GM20000 (cell line): ENCODE measurements at regions not wholly inside any gene's neighbourhood (a gene's known extent, or its start where the extent isn't known, plus 50 kb on each side); places are given as distances from the start of the nearest gene placed in this dataset.

Experiments
- DNase-seq: peaks from one replicate; pipeline ENCODE4 v3.0.0; 2012; ENCODE audit warnings: low spot score
- TF ChIP-seq, protein P1 (sequence below): IDR thresholded peaks from 2 replicates; pipeline ENCODE4 v1.5.1; 2012; ENCODE audit warnings: mild to moderate bottlenecking, control low read depth; ENCODE audit errors: extremely low read depth, missing control alignments

DNA sequence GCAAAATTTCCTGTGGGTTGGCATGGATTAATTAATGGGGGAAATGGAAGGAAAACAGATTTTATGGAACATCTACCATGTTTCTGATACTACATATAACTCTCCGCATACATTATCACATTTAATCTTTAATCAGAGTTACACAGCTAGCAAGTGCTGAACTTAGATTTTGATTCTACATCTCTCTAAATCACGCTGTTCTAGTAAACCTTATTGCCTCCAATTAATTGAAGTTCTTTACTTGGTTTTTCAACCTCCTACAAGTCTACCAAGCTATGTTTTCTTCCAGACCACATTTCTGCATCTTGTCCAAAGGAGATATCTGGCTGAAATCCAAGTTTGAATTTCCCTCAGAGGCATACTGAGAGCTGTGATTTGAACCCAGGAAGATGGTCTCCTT lies 125.8 kb upstream of the GAREM1 start:
- DNase-seq, result no peak

DNA sequence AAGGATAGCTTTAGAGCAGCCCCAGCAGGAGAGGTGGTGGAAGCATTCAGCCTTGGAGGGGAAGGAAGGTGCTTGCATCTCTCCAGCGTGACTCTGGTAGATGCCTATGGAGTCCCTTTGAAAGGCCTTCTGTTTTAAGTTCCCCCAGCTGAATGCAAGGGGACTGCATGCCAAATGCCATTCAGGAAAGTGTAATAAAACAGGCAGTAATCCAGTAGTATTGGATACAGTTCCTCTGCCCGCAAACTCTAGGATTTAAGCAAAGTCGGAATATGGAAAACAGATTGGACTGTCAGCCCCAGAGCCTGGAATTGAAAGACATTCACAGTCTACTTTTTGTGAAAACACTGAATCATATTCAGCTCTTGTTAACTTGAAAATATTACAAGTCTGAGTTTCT lies 125.2 kb upstream of the GAREM1 start:
- DNase-seq, result no peak
- TF ChIP-seq, protein P1, sequence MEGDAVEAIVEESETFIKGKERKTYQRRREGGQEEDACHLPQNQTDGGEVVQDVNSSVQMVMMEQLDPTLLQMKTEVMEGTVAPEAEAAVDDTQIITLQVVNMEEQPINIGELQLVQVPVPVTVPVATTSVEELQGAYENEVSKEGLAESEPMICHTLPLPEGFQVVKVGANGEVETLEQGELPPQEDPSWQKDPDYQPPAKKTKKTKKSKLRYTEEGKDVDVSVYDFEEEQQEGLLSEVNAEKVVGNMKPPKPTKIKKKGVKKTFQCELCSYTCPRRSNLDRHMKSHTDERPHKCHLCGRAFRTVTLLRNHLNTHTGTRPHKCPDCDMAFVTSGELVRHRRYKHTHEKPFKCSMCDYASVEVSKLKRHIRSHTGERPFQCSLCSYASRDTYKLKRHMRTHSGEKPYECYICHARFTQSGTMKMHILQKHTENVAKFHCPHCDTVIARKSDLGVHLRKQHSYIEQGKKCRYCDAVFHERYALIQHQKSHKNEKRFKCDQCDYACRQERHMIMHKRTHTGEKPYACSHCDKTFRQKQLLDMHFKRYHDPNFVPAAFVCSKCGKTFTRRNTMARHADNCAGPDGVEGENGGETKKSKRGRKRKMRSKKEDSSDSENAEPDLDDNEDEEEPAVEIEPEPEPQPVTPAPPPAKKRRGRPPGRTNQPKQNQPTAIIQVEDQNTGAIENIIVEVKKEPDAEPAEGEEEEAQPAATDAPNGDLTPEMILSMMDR, result no peak

More for the DNA sequence above, 125.8 kb upstream of the GAREM1 start:
- TF ChIP-seq, protein P1, result no peak

DNA sequence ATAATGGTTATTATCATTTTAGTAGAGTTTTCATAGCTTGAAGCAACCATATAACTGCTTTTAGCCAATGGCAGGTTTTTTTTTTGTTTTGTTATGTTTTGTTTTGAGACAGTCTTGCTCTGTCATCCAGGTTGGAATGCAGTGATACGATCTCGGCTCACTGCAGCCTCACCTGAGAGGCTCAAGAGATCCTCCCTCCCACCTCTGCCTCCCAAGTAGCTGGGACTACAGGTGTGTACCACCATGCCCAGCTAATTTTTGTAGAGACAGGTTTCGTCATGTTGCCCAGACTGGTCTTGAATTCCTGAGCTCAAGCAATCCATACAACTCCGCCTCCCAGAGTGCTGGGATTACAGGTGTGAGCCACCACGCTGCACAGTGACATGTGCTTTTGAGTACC lies 117.5 kb upstream of the GAREM1 start:
- TF ChIP-seq, protein P1, result no peak
- DNase-seq, result no peak

DNA sequence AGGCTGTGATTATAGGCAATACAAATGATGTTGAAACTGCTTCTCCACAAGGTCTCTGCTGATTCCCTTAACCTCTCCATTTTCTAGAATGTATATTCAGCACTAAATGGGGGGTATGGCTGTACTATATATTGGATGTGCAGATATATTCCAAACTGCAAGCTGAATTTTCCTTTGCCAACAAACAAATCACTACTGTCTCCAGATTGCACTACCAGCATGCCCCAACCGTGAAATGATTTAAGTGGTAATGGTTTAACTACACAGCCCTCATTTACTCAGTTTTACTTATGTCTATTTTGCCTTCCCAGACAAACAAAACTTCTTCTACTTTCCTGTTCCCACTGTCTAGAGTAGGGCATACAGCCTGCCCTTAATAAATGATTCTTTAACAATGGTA lies 112.7 kb upstream of the GAREM1 start:
- TF ChIP-seq, protein P1, result no peak
- DNase-seq, result no peak

DNA sequence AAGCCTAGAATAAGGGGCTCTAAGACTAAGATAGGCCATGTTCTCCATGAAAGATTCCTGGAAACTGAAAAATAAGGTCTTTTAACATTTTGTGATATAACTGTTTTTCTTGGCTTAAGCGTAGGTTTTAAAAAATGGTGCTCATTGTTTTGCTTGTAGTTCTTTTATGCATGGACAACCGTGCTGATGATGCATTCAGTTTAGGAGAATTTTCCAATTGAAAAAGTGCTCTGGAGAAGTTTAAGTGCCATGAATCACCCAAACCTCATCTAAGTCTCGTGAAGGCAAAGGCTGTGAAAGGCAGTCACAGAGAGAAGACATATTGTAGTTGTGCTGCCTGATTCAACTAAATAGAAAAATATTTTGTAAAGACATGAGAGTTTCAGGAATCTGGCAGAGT lies 111.8 kb upstream of the GAREM1 start:
- TF ChIP-seq, protein P1, result no peak
- no peak for DNase-seq

DNA sequence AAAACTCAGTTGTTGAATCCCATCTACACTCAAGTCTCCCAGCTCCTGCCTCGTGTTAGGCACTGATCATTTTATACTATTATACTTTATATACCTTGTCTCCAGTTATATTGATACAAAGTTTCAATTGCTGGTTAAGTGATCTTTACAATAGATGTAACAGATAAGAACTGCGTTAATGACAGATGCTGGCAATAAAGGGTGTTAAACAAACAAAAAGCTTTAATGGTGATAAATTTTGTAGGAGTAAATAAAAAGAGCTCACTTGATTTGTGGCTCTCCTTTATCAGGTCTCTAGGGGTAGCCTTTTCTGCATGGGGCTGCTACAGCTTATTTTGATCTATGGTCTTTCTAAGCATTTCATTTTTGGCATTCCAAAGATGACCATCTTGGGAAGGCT lies 106.9 kb upstream of the GAREM1 start:
- TF ChIP-seq, protein P1, result no peak

DNA sequence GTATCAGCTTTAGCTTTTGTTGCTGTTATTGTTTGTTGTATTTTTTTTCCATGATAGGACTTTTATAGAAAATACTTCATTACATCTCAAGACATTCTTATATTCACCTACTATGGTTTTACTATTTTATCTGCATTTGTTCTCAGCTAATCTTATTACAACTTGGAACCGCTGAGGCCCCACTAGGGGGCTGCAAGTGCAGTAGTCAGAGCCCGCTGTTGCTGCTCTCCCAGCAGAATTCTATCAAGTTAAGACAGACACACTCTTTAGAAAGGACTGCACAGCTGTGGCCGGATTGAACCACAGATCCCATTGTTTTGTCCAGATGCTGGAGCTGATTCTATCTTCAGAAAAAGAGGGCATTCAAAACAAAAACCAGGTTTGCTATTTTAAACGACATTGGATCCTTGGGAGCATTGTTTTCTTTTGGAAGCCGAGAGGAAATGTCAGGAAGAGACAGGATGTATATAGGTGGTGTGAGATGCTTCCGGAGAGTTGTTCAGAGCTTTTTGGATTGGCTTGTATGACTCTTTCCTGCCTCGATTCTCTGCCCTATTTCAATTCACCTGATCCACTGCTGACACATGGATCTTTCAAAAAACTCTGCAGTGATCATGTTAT lies 105.7 kb upstream of the GAREM1 start:
- no peak for DNase-seq
- TF ChIP-seq, protein P1, result no peak

More for the DNA sequence above, 106.9 kb upstream of the GAREM1 start:
- no peak for DNase-seq
